HG02798 (cell line): ENCODE measurements at regions not wholly inside any gene's neighbourhood (a gene's known extent, or its start where the extent isn't known, plus 50 kb on each side); places are given as distances from the start of the nearest gene placed in this dataset.
"Not testable (repeated sequence)": the region's sequence is repeated elsewhere in the genome, so short reads cannot be mapped to it uniquely, and the experiment has no call there.

Experiments
- ATAC-seq: cut with Tn5 transposase; IDR thresholded peaks from one replicate; pipeline ENCODE4 v1.9.1; 2021; ENCODE audit warnings: mild to moderate bottlenecking; ENCODE audit not compliant: unreplicated experiment, poor library complexity

DNA sequence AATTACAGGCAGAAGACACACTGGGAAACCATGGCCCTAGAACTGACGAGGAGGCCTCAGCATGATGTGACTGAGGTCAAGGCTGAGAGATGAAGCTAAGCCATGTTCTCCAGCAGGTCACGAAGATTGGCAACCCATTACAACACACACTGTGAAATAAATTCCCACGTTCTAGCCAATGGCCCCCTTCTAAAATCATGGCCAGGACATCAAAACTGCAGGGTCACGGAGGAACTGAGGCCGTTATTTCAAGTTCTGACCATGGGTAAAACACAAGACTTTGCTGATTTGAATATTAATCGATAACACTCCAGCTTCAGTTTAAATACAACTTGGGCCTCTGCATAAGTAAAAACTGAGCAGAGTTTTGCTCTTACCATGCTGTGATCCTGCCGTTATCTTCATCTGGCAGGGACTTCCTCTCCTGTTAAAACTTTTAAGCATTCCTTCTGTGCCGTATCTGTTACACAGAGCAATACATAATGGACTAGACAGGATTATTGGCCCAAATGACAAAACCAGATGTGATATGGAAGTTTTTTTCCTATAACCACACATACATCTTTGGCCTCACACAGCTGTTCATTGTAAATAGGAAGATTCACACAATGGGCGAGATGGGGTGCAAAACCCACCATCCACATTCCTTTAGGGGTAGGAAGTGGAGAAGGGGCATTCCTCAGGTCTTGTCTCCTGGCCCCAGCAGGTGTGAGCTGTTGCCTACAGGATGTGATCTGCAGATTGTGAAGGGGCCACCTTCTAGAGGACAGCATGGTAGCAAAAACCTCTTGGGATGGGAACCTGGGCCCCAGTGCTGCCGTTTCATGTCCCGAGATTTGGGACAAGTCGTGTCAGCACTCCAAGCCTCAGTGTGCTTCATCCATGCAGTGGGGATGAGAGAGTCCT is 207.4 kb downstream of the OPA1 start:
- ATAC-seq = no peak

DNA sequence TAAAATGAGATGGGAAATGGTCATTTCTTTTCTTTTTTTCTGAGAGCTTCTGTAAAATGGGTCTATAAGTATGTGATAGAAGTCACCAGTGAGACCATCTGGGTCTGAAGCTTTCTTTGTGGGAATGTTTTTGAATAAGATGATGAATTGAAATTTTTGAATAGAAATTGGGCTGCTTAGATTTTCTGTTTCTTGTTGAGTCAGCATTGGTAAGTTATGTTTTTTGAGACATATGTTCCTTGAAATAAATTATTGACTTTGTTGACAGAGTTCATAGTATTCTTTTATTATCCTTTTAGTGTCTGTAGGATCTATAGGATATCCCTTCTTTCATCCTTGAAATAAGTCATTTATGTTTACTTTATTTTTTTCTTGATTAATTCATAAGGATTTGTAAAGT is 208.1 kb downstream of the OPA1 start:
- no peak for ATAC-seq

DNA sequence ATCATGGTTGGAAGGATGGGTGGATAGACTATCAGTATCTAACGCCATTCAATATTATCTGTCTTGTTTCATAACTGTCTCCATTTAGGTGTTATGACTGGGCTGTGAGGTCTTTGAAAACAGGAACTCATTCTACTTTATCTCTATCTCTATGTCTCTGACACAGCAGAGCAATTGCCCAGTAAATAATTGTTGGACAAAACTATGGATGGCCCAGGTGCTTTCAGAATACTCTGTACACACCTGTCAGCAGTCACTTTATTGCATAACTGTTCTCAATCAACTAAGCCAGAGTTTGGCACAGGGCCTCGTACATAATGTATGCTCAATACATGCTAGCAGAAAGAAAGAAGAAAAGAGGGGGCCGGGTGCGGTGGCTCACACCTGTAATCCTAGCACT is 210.3 kb downstream of the OPA1 start:
- no peak for ATAC-seq

DNA sequence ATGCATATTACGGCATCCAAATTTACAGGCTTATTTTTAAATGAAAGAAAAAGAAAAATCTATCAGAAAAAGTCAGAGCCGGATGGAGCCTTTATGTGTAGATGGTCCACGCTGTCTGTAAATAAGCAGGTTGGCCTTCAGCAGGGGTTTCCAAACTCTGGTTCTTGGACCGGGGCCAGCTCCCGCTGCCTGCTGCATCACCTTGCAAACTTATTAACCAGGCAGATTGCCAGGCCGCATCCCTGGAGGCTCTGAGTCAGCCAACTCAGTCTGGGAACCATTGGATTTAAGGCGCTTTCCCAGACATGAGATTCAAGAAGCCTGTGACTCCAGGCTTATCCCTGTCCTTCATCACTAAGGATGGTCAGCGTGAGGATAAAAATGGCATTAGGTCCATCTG is 212.4 kb downstream of the OPA1 start:
- ATAC-seq = no peak

DNA sequence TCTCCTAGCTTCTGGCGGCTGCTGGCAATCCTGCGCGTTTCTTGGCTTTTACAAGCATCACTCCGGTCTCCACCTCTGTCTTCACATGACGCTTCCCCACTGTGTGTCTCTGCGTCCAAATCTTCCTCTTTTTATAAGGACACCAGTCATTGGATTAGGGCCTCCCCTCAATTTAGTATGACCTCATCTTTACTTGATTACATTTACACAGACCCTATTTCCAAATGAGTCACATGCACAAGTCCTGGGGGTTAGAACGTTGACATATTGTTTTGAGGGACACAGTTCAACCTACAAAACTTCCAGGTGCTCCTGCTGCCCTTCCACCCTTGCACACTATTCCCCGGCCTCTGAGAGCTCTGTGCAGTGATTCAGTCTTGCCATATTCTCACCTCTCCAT is 215.3 kb downstream of the OPA1 start:
- no peak for ATAC-seq

DNA sequence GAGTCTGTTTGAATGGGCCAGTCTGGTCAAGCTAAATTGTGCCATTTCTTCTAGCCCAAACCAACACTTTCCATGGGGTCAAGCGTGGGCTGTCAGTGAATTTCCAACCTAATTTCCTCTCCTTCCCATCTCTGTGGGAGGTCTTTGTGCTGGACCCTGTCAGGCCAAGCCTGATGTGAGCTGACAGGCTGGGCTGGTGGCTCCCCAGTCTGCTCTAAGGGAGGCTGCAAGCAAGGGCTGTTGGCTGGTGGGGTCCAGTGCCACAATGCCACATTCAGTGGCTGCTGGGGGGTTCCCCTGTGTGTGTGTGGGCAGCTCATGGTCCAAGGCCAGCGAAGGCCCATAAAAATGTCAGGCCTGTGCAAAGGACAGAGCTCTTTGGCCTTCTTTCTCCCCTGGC is 216.1 kb downstream of the OPA1 start:
- ATAC-seq = no peak

DNA sequence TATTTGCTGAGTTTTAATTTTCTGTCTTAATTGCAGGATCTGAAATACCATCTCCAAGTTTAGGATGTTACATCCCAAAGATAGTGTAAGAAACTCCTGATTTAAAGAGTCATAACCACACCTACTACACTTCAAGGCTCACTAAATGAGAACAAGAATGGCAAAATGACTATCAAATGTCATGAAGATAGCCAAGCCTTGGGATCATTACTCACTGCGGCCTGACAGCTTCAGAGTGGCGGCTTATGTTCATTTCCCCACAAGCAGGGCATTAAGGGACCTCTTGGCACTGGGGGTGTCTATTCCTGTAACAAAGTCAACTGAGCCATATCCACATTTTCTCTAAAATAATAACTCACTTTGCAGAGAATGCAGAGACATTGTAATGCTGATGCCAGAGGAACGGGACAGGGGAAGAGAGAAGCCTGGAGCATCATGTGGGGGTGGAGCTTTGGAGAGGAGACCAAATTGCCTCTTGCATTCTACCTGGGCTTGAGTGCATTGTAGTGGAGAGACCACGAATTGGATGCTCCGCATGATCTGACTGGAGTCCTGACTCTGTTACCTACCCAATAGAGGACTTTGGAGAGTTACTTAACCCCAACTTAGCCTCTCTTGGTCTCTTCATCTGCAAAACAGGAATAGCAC is 219.2 kb downstream of the OPA1 start:
- no peak for ATAC-seq

DNA sequence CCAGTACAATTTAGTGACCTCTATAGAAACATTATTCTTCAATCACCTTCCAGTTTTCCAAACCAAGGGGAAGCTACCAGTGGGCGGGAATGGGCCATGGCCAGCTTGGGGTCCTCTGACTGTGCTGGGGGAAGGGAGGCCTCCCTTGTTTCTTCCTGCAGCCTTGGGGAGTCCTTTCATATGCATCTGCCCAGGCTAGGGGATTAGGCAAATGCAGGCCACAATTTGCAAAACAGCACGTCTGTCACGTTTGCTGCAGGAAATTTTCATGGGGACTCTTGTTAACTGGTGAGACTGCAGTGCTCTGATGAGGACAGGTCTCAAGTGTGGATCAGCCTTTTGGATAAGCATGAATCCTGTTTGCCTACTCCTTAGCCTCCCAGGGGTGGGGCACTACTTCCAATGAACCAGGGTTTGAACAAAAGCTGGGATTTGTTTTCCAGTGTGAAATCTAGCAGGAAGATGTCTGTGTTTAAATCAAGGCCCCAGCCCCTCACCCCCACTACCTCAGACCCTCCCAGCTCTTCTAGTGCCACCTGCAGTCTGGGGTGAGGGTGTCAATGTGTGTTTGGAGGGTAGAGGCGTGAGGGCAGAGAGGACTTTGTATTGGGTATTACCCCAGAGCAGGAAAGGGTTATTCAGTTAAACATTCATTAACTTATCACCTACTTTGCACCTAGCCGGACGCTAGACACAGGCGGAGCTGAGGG is 219.9 kb downstream of the OPA1 start:
- ATAC-seq = no peak

DNA sequence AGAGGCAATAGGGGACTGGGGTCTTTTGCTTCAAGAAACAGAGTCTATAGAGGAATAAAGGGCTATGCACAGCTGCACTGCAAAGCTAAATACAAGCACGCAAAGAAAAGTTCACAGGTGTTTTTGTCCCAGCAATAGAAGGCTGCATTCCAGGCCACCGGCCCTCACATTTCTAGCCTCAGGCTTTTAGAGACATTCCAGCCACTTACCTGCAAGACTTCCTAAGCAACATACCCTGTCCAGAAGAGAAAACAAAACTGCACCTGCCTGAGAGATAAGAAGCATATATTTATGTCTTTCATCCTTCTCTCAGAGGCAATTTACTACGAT is 220.5 kb downstream of the OPA1 start:
- no peak for ATAC-seq

DNA sequence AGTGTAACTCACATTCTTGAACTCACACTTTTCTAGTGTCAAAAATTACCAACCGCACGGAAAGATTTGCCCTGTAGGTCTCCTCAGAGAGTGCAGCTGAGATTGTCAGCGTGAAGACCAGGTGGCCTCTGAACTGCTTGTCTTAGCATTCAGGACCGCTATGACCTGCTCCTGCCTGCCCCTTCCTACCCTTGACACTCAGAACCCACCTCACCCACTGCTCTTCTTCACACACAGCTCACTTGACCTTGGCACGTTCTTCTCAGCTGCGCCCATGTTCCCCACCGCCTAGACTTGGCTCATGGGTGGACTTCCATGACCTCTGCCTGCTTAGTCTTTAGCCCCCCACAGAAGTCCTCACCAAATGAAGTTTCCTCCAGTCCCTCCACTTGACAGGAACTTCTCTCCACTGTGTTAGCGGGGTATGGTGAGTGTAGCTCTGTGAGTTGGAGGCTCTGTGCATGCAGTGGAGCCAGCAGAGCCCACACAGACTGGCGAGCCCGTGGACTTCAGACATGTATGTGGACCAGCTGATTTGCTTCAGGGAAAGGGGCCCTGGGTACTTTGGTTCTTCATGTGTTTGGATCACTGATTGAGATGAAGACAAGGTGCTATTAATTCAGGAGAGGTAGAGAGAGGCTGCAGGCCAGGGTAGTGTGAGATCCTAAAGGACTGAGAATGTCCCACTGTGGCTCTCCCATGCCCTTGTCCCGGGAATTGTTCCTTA is 221.3 kb downstream of the OPA1 start:
- no peak for ATAC-seq

DNA sequence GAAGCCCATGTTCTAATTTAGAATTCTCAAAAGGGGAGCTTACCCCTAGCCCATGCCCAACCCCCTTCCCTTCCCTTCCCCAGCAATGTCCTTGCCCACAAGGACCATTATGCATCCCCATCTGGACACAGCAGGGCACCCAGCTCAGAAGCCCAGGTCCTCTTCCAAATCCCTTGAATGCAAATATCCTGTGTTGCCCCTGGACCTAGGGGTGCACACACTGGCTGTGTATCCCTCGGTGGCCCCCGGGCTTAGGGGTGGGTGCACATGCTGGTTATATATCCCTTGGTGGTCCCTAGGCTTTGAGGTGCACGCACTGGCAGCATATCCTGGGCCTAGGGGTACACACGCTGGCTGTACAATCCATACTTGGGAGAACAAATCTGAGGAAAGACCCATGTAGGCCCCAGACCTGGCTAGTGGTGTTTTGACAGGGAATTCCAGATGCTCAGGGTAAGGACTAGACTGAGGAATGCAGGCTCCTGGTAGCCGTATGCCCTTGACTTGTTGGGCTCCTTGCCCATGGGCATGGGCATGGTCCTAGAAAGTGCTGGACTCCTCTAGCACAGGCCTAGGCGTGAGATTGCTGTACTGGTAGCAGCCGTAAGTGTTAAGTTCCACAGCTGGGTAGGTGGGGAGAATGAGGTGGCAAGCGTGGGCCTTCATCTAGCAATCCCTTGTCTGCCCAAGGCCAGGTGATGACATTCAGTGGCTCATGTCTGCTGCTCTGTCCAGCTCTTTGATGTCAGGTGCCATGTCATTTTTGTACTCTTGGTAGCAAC is 222.4 kb downstream of the OPA1 start:
- ATAC-seq = no peak

DNA sequence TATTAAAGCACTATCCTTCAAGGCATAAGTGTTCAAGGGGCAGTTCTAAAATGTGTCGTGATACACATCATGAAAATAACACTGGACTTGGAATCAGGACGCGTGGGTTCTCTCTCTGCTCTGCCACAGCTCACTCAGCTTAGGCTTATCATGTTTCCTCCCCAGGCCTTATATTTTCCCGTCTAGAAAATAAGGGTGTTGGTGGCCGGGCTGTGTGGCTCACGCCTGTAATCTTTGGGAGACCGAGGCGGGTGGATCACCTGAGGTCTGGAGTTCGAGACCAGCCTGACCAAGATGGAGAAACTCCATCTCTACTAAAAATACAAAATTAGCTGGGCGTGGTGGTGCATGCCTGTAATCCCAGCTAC is 223.0 kb downstream of the OPA1 start:
- no peak for ATAC-seq

DNA sequence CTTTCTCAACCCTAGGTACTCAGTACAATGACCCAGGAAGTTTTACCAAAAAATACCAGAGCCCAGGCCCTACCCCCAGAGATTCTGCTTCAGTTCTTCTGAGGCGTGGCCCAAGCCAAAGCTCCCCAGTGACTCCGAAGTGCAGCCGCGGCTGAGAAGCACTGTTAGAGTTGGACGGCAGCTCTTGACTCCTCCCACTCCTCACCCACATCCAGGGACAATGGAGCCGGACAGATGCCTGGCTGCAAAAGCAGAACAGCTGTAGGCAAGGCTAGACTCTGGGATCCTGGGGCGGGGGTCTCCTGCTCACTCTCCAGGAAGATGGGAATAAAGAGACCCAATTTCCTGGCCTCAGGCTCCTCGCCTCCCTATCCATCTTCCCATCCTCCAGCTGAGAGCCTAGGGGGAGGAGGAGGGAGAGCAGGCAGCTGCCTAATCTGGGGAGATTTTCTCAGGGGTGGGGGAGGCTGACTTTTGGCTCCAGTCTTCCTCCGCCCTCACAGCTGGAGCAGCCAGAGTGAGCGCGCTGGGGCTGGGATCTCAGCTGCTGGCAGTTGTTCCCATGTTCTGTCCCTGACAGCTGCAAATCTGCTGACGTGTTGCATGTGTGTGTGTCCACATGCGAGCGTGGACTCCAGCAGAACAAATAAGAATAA is 223.8 kb downstream of the OPA1 start:
- ATAC-seq = no peak

DNA sequence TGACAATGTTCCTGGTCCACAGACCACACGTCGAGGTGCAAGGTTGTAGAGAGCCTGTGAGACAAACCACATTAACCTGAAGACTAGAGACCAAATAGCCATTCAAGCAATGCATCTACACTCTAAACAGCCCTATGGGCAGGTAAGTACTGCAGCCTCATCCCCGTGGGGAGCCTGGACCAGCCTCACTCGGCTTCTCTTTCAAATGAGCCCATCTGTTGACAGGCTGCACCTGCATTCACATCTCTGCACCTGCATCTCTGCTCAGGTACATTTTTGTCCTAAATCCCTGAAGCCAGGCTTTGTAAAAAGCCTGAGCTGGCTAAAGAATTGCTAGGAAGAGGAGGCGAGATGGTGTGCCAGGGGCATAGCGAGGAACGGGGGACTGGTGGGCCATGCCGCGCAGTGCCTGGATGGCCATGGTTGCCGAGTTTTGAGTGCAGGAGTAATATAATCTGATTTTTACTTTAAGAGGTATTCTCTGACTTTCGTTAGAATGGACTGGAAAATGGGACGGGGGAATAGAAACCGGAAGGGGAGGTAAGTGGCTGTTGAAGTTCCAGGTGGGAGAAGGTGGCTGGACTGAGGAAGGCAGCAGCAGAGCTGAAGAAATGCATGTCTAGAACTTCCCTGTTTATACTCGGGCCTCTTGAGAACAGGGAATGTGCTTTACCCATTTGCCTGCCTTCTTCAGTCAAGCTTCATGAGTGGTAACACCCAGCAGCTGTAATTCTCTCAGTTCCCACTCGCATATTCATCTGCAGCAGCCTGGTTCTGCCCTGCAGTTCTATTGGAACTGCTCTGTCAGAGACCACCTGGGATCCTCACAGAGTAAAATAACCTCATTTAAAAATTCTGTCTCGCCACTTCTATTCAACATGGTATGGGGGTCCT is 226.4 kb downstream of the OPA1 start:
- ATAC-seq = no peak

DNA sequence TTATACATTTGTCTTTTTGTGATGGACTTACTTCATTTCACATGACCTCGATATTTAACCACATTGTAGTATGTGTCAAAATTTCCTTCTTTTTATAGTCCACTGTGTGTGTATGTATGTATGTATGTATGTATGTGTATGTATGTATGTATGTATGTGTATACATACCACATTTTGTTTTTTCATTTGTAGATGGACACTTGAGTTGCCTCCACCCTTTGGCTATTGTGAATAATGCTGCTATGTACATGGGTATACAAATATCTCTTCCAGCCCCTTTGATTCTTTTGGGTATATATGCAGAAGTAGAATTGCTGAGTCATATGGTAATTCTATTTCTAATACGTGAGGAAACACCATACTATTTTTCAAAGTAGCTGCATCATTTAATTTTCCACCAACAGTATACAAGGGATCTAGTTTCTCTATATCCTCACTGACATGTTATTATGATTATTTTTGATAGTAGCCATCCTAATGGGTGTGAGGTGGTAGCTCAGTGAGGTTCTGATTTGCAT is 228.2 kb downstream of the OPA1 start:
- no peak for ATAC-seq

DNA sequence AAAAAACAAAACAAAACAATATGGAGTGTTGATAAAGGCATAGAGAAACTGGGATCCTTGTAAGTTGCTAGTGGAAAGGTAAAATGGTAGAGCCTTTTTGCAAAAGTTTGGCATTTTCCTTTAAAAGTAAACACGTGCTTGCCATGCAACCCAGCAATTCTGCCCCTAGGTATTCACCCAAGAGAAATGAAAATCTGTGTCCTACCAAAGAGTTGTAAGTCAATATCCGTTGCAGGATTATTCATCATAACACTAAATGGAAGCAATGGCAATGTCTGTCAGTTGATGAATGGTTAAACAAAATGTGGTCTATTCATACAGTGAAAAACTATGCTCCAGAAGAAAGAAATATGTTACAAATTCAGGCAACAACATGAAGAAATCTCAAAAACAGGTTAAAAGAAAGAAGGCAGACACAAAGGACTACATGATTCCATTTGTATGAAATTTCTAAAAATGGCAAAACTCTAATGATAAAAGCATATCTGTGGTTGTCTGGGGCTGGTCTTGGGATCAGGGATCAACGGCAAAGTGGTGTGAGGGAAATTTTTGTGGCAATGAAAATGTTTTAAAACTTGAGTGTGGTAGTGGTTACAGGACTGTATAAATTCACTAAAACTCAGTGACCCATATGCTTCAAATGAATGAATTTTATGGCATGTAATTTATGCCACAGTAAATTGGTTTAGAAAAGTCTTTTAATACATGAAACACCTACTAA is 229.6 kb downstream of the OPA1 start:
- ATAC-seq = no peak

DNA sequence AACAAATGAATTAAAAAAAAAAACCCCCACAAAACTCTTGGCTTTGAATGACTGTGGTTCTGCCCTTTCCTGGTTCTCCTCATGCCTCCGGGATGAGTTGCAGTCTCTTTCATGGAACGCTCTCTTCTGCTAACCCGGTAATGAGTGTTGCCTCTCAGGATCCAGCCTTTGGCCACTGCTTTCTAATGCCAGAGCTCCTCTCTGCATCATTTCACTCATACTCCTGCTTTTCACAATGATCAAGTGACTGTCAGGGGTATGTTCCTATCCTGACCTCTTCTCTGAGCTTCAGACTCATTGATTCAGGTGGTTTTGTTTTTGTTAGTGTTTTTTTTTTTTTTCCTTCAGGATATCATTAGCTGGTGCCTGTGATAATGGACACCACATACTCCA is 230.2 kb downstream of the OPA1 start:
- not testable (repeated sequence) for ATAC-seq

DNA sequence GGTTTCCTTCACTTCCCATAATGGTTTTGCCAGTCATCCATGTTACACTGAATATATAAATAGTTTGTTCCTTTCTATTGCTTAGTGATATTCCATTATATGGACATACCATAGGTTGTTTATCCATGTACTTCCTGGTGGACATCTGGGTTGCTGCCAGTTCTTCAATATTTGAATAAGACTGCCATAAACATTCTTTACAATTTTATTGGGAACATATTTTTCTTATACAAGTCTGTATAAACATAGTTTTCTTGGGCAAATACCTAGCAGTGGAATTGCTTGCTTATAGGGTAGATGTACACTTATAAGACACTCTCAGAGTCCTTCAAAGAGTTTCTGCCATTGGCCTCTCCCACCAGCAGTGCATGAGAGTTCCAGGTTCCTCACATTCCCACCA is 231.4 kb downstream of the OPA1 start:
- ATAC-seq = no peak
